NCI-H82 treated with DMSO at 0.1 percent for 48 hours (cell line): ENCODE measurements at regions not wholly inside any gene's neighbourhood (a gene's known extent, or its start where the extent isn't known, plus 50 kb on each side); places are given as distances from the start of the nearest gene placed in this dataset.
"Not testable (repeated sequence)": the region's sequence is repeated elsewhere in the genome, so short reads cannot be mapped to it uniquely, and the experiment has no call there.

Experiments
- DNase-seq: peaks from one replicate; lab custom pipeline; 2025; ENCODE audit not compliant: unreplicated experiment; lab: John Stamatoyannopoulos, UW

DNA sequence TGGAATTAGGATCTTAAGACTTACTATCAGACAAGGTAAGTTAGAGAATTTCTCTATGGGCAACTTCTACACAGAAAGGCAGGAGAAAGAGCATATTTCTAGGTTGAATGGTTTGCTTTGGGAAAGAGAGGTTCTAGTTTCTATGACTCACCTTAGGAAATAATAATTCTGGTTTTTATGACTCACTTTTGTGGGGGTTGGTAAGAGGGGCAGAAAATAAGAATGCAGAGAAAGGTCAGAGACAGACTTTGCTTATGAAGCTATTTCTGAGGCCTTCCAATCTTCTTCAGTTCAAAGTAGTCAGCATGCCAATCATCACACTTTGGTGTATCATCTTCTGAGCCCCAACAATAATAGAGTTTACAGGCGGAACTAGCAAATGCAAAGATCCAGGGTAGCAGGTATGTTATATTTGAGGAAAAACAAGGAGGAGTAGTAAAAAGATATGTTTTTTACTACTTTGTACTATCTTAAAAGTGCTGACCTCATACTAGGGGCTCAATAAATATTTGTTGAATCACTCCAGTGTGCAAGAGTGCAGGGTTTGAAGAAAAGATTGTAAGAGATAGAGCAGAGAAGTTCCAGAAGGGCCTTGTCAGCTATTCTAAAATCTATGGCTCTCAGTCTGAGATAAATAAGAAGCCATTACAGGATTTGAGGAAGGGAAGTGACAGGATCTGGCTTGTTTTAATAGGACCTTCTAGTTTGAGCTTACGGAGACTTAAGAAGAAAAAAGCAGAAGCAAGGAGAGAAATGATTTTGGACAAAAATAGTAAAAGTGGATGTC is 56.7 kb upstream of the LRFN5 start:
- no peak for DNase-seq

- no peak for DNase-seq
These were observed 57.4 kb upstream of the LRFN5 start for GRCh38 chr14:41549282-41549681.

GRCh38 chr14:41548666-41549065 is 58.0 kb upstream of the LRFN5 start:
- no peak for DNase-seq

GRCh38 chr14:41541333-41541732 is 65.3 kb upstream of the LRFN5 start:
- no peak for DNase-seq

DNA sequence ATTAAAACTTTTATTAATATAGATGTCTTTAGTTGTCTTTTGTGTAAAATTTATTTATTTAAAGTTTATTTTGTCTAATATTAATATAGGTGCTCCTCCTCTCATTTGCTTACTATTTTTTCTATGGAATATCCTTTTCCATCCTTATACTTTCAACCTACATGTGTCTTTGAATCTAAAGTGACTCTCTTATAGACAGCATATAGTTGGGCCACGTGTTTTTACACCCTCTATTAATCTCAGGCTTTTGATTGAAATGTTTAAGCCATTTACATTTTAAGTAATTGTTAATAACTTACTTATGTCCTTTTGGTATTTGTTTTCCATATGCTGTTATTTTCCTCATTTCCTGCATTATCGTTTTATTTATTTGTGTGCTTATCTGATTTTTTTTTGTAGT is 74.4 kb upstream of the LRFN5 start:
- no peak for DNase-seq

GRCh38 chr14:41521891-41522290 is 84.8 kb upstream of the LRFN5 start:
- DNase-seq: no peak

GRCh38 chr14:41518030-41518429 is 88.6 kb upstream of the LRFN5 start:
- DNase-seq: not testable (repeated sequence)

DNA sequence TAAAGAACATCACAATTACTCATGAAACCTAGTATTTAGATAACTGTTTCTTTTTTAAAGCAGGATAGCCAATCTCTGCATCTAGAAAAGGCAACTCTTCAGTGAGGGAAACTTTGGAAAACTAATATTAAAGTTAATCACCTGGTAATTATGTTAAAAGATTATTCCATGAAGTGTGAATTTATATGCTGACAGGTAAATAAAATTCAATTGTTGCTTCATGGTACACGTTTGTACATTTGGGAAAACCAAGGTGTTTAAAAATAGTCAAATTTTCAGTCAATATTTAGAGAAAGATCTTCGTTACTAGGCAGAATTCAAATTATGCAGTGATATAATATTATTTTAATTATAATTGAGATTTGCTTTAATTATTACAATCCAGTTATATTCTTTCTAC is 100.1 kb upstream of the LRFN5 start:
- no peak for DNase-seq

GRCh38 chr14:41505491-41505890 is 101.2 kb upstream of the LRFN5 start:
- no peak for DNase-seq

GRCh38 chr14:41498959-41499358 is 107.7 kb upstream of the LRFN5 start:
- DNase-seq: no peak

GRCh38 chr14:41490323-41490722 is 116.4 kb upstream of the LRFN5 start:
- no peak for DNase-seq

DNA sequence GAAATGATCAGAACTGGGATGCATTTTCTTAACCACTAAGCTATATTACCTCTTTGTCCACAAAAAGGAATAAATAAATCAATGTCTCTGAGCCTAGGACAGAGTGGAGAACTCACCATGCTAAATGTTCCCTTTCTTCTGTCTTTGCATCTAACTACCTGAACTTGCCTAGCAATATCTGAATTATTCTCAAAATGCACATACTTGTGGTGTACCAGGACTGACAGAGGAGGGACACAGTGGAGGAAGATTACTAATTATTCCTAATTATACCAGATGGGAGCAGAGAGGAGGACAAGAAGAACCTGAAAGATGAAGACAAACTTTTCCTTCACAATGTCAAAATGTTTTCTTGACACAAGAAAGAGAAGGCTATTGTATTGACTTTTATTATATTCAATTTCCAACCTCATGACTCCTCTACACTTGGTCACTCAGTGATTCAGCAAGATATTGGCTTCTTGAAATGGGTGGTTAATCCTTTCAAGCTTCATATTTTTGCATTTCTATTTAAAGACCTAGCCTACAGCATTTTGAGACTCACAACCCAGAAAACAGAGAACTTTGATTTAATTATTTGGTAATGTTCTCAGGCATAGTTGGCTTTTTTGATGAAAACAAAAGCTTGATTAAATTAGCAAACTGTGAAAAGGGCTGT is 117.2 kb upstream of the LRFN5 start:
- DNase-seq: no peak

- no peak for DNase-seq
These were observed 118.3 kb upstream of the LRFN5 start for GRCh38 chr14:41488401-41488800.

GRCh38 chr14:41482861-41483260 is 123.8 kb upstream of the LRFN5 start:
- no peak for DNase-seq

DNA sequence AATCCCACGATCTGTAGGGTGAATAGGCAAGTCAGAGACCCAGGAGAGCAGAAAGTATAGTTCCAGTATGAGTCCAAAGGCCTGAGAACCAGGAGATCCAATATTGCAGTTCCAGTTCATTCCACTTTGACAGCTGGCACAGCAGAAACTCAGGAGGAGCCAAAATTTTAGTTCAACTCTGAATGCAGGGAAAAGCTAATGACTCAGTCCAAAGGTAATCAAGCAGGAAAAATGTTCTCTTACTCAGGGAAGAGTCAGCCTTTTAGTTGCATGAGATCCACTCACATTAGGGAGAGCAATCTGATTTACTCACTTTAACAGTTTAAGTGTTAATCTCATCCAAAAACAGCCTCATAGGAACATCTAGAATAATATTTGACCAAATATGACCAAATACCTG is 130.2 kb upstream of the LRFN5 start:
- DNase-seq: no peak

DNA sequence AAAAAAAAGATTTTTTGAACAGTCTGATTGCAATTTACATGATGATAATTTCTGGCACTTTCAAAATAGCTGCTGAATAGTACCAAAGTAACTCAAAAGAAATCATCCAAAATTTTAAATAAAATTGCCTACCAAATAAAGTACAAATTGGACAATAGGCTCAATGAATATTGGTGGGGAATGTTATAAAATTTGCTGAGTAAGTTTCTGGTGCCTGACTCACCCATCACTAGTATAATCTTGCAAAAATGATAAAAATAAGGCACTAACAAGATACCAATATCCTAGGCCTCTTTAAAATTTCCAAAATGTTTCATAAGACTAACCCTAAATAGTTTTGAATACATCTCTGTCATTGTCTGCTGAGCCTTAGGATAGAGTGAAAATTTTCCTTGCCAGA is 145.3 kb upstream of the LRFN5 start:
- no peak for DNase-seq

DNA sequence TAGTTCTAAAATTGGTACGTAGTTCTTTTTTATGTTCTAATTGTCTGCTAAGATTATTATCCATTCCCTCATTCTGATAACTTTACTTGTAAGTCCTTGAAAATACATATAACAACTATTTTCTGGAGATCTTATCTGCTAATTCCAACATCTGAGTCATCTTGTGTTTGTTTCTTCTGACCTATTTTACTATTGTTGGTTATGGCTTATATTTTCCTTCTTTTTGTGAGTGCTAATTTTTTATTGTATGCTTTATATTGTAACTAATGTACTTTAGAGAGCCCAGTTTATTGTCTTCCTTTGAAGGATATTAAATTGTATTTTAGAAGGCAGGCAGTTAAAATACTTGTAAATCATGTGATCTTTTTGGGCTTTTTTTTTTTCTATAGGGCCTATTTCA is 149.3 kb upstream of the LRFN5 start:
- no peak for DNase-seq

DNA sequence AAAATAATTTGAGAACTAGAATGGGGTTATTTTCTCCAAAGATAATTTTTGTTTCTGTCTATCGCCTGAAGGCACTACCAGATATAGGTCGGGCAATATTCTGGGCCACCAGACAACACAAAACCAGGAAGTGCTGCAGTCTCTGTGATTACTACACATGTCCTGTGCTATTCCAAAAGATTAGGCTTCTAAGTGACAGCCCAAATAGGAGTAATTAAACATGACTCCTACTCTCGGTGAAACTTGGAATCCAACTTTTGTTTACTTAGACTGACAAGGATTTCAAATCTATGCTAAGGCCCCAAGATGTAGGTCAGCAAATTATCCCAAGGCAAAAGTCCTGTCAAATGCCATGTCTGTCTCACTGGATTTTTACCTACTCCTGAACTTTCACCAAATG is 157.6 kb upstream of the LRFN5 start:
- no peak for DNase-seq

- no peak for DNase-seq
These were observed 160.7 kb upstream of the LRFN5 start for GRCh38 chr14:41446008-41446407.

DNA sequence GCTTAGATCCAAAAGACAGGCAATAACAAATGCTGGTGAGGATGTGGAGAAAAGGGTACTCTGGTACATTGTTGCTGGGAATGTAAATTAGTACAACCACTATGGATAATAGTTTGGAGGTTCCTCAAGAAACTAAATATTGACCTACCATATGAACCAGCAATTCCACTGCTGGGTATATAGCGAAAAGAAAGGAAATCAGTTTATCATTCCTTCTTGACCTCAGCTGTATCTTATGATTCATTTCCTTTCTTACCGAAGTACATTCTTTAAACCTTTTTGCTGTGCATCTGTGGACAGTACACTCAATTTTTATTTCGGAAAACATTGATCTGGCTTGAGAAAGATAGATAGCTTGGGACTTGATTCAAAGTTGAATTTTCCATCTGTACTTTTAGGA is 183.2 kb upstream of the LRFN5 start:
- DNase-seq: no peak

- DNase-seq: not testable (repeated sequence)
These were observed 185.4 kb upstream of the LRFN5 start for GRCh38 chr14:41421308-41421707.

DNA sequence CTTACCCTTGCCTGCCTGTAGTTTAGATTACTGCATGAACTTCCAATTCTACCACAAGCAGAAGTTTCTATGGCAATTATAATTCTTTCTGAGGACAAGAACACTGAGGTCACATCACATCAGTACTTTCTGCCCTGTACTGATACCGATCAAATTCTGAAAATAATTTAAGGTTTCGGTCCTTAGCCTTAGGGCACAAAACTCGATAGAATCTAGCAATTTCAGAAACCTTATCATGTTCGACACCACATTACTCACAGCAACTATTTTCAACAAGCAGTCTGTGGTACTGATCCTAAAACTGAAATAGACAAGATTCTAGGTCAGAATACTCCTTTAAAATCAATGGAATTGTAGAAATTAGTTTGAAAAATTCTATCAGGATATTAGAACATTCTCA is 187.0 kb upstream of the LRFN5 start:
- no peak for DNase-seq

GRCh38 chr14:41418851-41419250 is 187.8 kb upstream of the LRFN5 start:
- DNase-seq: no peak
